ENCODE measurements at regions not wholly inside any gene's neighbourhood (a gene's known extent, or its start where the extent isn't known, plus 50 kb on each side); places are given as distances from the start of the nearest gene placed in this dataset.

- no peak for TF ChIP-seq CTCF (IDR thresholded peaks at IDR 0.05; ENCODE audit: borderline replicate concordance, extremely low read depth, insufficient read depth)
- intact Hi-C loops (cut with DNase I): no loop called here
Measured at GRCh38 chr5:3226196-3226920, 369.3 kb upstream of the IRX1 start.

GRCh38 chr5:3225201-3225960, 370.3 kb upstream of the IRX1 start:
- intact Hi-C loops (cut with DNase I): no loop called here
- Histone ChIP-seq H3K9me3 (ENCODE audit: control insufficient read depth in 2 of 3, insufficient read depth in 1 of 3, low read length in 3 of 3) (no peaks in the 10 kb centered on the region), H3K4me1 (ENCODE audit: control insufficient read depth in 2 of 3, insufficient read depth in 2 of 3, low read depth in 1 of 3, low read length in 3 of 3) (no peaks in the 10 kb centered on the region), H3K27ac (ENCODE audit: low read depth in 2 of 2, low read length in 2 of 2) (no peak overlapping the region), H3K36me3 (ENCODE audit: control insufficient read depth in 2 of 3, insufficient read depth in 3 of 3, low read length in 3 of 3) (no peaks in the 10 kb centered on the region), H3K27me3 (ENCODE audit: control insufficient read depth, insufficient read depth, low read length) (no peaks in the 10 kb centered on the region), H3K4me3 (ENCODE audit: low read length in 3 of 3) (no peak overlapping the region), H3K9ac (ENCODE audit: low read length in 3 of 3) (no peak overlapping the region)
- no peak for TF ChIP-seq CTCF (IDR thresholded peaks at IDR 0.05; ENCODE audit: borderline replicate concordance, extremely low read depth, insufficient read depth)
- DNase-seq: no peak
- no peak for FAIRE-seq

More at GRCh38 chr5:3226196-3226920, 369.3 kb upstream of the IRX1 start:
- H3K27ac ChIP-seq (ENCODE audit: low read depth in 2 of 2, low read length in 2 of 2): no peak overlapping the region
- no peaks in the 10 kb centered on the region for H3K9me3 ChIP-seq (ENCODE audit: control insufficient read depth in 2 of 3, insufficient read depth in 1 of 3, low read length in 3 of 3)
- H3K4me3 ChIP-seq (ENCODE audit: low read length in 3 of 3): no peak overlapping the region
- H3K36me3 ChIP-seq (ENCODE audit: control insufficient read depth in 2 of 3, insufficient read depth in 3 of 3, low read length in 3 of 3): no peaks in the 10 kb centered on the region
- no peaks in the 10 kb centered on the region for H3K27me3 ChIP-seq (ENCODE audit: control insufficient read depth, insufficient read depth, low read length)
- H3K4me1 ChIP-seq (ENCODE audit: control insufficient read depth in 2 of 3, insufficient read depth in 2 of 3, low read depth in 1 of 3, low read length in 3 of 3): no peaks in the 10 kb centered on the region
- FAIRE-seq (no peak), DNase-seq (no peak)
- no peak overlapping the region for H3K9ac ChIP-seq (ENCODE audit: low read length in 3 of 3)

- Histone ChIP-seq H3K4me1 (ENCODE audit: control insufficient read depth in 2 of 3, insufficient read depth in 2 of 3, low read depth in 1 of 3, low read length in 3 of 3) (no peaks in the 10 kb centered on the region), H3K9ac (ENCODE audit: low read length in 3 of 3) (no peak overlapping the region), H3K27me3 (ENCODE audit: control insufficient read depth, insufficient read depth, low read length) (no peaks in the 10 kb centered on the region), H3K9me3 (ENCODE audit: control insufficient read depth in 2 of 3, insufficient read depth in 1 of 3, low read length in 3 of 3) (no peaks in the 10 kb centered on the region), H3K4me3 (ENCODE audit: low read length in 3 of 3) (no peak overlapping the region), H3K27ac (ENCODE audit: low read depth in 2 of 2, low read length in 2 of 2) (no peak overlapping the region), H3K36me3 (ENCODE audit: control insufficient read depth in 2 of 3, insufficient read depth in 3 of 3, low read length in 3 of 3) (no peaks in the 10 kb centered on the region)
- no peak for TF ChIP-seq CTCF (IDR thresholded peaks at IDR 0.05; ENCODE audit: borderline replicate concordance, extremely low read depth, insufficient read depth)
- intact Hi-C loops (cut with DNase I): no loop called here
- no peak for DNase-seq
- FAIRE-seq: no peak
Measured at GRCh38 chr5:3222924-3223323, 372.7 kb upstream of the IRX1 start.
